H1 (cell line): ENCODE measurements at regions not wholly inside any gene's neighbourhood (a gene's known extent, or its start where the extent isn't known, plus 50 kb on each side); places are given as distances from the start of the nearest gene placed in this dataset.

Experiments
- ASH2L ChIP-seq: fragments of 200-600, 300-600 bp; sonication (generic); IDR thresholded peaks from one replicate; pipeline ENCODE4 v1.7.1; 2017; ENCODE audit warnings: low read length
- EP300 ChIP-seq, 2 experiments: IDR thresholded peaks; 1 replicate in 1 of 2; 2 replicates in 1 of 2; pipeline ENCODE4 v1.6.1; 2011 to 2012; ENCODE audit warnings: low read depth in 2 of 2, low read length in 2 of 2, mild to moderate bottlenecking in 2 of 2, borderline replicate concordance in 1 of 2, inconsistent platforms in 1 of 2, moderate library complexity in 1 of 2
- GABPA ChIP-seq: IDR thresholded peaks from 2 replicates; pipeline ENCODE4 v1.6.1; 2011; ENCODE audit warnings: mild to moderate bottlenecking, low read length, moderate library complexity, borderline replicate concordance; ENCODE audit not compliant: insufficient read depth
- PHF8 ChIP-seq: fragments of 200-600 bp; sonication (generic); conservative IDR thresholded peaks from 2 replicates; pipeline ENCODE4 v1.7.1; 2012; ENCODE audit warnings: low read depth, mild to moderate bottlenecking, inconsistent platforms, low read length, moderate library complexity
- POLR2AphosphoS5 ChIP-seq: IDR thresholded peaks from 2 replicates; pipeline ENCODE4 v1.6.1; 2011; ENCODE audit warnings: low read depth, low read length
- YY1 ChIP-seq: IDR thresholded peaks from 2 replicates; pipeline ENCODE4 v1.6.1; 2011; ENCODE audit warnings: low read depth, mild to moderate bottlenecking, low read length
- TF ChIP-seq, protein P1 (sequence below), 3 experiments: IDR thresholded peaks; 1 replicate in 2 of 3; 2 replicates in 1 of 3; pipeline versions ENCODE4 v1.5.1 to v1.6.1; 2011; ENCODE audit warnings: low read length in 3 of 3, mild to moderate bottlenecking in 3 of 3, inconsistent platforms in 2 of 3, low read depth in 1 of 3, moderate library complexity in 1 of 3; ENCODE audit not compliant: insufficient read depth in 1 of 3; ENCODE audit errors: control extremely low read depth in 1 of 3

DNA sequence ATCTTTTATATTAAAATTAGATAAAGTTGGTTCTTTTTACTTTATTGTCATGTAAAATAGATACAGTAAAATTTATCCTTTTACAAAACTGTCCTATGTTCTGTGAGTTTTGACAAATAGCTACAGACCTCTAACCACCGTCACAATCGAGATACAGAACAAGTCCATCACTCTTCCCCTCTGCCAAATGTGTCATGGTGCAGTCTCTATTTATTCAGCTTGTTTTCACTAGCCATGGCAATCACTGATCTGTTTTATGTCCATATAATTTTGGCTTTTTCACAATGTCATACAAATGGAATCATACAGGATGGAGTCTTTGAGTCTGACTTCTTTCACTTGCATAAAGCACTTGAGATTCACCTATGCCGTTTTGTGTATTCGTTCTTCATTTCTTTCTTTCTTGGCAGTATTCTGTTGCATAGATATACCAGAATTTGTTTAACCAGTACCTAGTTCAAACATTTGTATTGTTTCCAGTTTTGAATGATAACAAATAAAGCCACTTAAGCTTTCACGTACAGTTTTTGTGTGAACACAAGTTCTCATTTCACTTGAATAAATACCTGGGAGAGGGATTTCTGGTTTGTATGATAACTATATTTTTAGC is 273.2 kb upstream of the MPDZ start:
- no peak for TF ChIP-seq EP300 (IDR thresholded peaks at IDR 0.05; ENCODE audit: borderline replicate concordance in 1 of 2, low read depth in 2 of 2, low read length in 2 of 2)
- TF ChIP-seq ASH2L: no peak
- no peak for TF ChIP-seq GABPA
- no peak for TF ChIP-seq PHF8
- TF ChIP-seq, protein P1, sequence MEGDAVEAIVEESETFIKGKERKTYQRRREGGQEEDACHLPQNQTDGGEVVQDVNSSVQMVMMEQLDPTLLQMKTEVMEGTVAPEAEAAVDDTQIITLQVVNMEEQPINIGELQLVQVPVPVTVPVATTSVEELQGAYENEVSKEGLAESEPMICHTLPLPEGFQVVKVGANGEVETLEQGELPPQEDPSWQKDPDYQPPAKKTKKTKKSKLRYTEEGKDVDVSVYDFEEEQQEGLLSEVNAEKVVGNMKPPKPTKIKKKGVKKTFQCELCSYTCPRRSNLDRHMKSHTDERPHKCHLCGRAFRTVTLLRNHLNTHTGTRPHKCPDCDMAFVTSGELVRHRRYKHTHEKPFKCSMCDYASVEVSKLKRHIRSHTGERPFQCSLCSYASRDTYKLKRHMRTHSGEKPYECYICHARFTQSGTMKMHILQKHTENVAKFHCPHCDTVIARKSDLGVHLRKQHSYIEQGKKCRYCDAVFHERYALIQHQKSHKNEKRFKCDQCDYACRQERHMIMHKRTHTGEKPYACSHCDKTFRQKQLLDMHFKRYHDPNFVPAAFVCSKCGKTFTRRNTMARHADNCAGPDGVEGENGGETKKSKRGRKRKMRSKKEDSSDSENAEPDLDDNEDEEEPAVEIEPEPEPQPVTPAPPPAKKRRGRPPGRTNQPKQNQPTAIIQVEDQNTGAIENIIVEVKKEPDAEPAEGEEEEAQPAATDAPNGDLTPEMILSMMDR (IDR thresholded peaks at IDR 0.05; ENCODE audit: control extremely low read depth in 1 of 3, insufficient read depth in 1 of 3, low read depth in 1 of 3, low read length in 3 of 3): no peak
- no peak for TF ChIP-seq YY1
- no peak for TF ChIP-seq POLR2AphosphoS5
